Activated CD4-positive, alpha-beta T cell treated with anti-CD3 and anti-CD28 coated beads, Interleukin-2, amount 50 U/mL, for 24 hours (primary cell): ENCODE measurements at regions not wholly inside any gene's neighbourhood (a gene's known extent, or its start where the extent isn't known, plus 50 kb on each side); places are given as distances from the start of the nearest gene placed in this dataset.

Source experiments
- DNase-seq, 2 donors: peaks; one replicate each; pipeline ENCODE4 v3.0.0-alpha.2; 2020; ENCODE audit warnings: low read depth in 1 of 2, low spot score in 1 of 2

DNA sequence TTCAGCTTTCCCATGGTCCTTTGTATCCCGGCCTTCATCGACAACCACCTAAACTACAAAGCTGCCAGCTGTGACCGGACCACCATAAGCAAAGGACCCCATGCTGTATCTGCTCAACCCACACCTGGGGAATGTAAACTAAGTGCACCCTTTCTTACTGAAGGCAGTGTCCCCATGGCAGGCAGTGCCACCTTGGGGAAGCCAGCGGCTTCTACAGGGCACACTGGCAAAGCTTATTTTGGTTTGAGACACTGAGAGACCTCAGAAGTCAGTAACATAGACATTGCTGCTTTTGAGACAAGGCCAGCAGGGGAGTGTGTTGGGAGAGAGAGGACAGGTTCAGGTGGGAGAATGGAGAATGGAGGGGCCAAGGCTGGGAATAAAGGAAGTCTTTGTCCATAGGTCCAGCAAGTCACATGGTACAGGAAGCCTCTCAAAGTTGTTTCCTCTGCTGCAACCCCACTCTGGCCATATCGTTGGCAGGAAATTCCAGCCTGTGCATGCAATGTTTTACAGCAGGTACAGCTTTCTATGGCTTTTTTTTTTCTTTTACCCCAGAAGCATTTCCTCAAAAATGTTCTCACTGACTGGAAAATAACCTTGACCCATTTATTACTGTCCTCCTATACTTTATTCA lies 85.9 kb upstream of the NPVF start:
- no peak for DNase-seq

DNA sequence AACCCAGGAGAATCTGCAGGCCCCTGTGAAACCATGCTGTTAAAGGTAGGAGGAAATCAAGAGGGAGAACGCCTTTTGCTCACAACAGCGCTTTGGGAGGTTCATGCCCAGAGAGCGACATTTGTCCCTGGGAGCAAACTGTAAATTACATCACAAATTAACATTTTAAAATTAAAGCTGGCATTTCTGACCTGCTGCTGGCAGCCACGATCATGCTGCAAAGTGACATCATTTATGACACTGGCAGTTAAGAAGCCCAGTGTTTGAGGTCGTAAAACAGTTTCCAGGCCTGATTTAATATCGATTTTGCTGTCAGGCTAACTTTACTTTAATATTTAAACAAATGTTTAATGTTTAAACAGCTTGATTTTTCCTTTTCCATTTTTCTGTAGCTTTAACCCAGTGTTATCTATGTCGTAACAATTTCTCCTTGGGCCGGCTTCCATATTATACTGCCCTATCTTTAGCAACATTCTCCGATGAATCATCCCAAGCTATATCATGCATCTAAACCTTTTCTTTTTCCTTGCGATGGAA lies 86.5 kb upstream of the NPVF start:
- no peak for DNase-seq

DNA sequence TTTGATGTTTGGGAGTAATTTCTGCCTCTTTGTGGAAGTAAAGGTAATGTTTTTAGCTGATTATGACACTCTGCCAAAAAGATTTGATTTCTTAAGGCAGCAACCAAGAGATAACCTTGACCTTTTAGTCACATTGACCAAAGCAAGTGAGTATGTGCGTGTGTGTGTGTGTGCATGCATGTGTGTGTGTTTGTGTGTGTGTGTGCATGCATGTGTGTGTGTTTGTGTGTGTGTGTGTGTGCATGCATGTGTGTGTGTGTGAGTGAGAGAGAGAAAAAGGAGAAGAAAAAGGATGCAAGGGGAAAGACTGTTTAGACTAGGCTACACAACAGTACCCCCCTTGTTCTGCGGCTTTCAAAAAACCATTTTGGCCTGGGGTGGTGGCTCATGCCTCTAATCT lies 88.1 kb upstream of the NPVF start:
- DNase-seq: no peak

DNA sequence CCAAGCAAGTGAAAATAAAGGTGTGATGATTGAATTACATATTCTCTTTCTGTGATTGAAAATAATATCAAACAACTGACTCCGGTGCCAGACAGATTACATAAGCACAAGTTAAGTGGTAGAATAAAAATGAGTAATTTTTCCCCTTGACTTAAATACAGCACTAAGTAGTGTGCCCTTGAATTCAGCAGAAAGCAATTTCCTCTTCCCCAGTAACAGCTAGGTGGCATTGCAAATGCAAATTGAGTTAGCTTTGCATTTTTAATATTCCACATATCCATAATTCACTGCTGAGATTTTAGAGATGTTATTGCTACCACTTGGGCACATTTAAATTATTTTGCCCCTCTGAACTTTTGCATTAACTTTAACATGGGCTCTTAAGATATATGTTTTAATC lies 89.8 kb upstream of the NPVF start:
- DNase-seq: no peak

DNA sequence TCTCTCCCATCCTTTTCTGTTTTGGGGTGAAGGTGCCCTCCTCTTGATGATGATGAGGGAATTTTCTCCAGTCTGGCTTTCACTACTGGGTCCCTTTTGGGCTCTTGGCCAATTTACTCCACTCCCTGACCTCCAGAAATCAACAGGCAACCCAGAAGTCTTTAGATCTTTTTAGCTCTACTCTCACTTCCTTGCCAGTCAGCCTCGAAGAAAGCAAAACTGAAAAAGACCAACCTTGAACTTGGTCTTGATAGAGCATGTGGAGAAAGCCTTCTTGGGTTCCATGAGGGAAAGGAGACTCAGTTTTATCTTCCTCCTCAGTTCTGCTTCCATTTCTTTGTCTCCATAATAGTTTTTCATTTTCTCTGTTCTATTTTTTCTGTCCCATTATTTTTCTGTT lies 91.4 kb upstream of the NPVF start:
- no peak for DNase-seq

DNA sequence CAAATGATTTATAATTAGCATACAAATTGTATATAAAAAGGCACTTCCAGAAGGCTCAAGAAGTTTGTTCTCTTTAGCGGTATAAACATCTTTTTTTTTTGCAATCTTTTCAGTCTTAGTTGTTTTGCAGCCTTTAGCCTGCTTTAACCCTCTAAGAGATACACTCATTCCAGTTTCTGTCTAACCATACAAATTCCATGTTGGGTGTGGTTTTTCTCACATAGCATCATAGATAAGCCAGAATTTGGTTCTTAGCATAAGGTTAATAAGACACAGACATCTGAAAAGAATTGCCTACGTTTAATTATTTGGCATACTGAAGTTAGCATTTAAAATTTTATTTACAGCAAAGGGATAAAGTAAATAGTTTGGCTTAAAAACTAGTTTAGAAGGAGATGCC lies 92.5 kb upstream of the NPVF start:
- no peak for DNase-seq

DNA sequence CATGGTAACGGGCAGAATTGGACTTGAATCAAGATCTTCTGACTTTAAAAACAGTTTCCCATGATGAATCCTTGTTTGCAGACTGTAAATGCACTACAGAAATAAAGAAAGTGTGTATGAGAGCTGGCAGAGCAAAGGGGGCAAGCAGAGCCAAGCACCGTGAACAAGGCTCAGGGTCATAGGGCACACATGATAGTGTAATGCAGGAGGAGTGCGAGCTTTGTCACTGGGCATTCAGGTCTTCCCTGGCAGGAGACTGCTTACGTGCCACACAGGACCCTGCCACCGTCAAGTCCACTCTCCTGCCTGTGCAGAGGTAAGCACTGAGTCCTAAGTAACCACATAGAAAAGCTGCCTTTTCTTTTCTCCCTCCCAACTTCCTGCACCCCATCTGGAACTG lies 93.1 kb upstream of the NPVF start:
- no peak for DNase-seq

DNA sequence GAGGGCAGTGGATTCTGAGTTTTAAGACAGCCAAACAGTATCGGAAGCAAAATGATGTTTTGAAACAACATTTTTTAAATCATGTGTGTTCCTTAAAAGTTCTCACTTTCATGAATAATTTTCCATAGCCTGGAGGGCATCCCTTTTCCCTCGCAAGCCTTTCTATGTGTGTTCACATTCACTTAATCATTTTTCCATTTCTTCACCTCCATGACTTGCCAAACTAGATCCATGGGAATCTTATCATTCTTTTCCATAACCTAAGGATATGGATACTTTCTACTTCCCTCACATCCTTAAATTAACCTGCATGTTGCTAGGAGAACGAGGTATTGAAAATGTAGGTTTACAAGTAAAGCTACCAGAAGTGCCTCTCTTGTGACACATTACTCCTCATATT lies 94.2 kb upstream of the NPVF start:
- DNase-seq: no peak

DNA sequence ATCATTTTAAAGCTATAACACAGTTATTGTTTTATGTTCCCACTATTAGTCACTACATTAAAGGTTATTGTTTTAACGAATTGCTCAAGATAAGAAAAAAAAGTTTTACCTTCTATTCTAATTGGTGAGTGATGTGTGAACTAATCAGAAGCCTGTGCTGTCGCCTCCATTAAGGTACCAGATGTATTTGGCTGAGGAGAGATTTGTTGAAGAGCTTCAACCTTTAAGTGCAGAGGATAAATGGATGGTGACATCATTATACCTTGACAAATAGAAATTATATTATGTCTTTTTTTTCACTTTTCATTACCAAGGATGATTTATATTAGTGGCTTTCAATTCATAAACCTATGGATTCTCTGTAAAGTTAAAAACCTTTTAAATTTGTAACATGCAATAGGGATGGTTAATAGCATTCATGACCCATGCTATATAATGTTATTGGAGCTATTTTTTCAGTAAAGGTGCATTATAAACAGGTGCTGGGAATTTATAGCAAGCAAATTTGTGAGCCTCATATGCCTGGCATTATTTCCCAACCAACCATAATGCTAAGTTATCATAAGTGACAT lies 97.0 kb upstream of the NPVF start:
- no peak for DNase-seq

DNA sequence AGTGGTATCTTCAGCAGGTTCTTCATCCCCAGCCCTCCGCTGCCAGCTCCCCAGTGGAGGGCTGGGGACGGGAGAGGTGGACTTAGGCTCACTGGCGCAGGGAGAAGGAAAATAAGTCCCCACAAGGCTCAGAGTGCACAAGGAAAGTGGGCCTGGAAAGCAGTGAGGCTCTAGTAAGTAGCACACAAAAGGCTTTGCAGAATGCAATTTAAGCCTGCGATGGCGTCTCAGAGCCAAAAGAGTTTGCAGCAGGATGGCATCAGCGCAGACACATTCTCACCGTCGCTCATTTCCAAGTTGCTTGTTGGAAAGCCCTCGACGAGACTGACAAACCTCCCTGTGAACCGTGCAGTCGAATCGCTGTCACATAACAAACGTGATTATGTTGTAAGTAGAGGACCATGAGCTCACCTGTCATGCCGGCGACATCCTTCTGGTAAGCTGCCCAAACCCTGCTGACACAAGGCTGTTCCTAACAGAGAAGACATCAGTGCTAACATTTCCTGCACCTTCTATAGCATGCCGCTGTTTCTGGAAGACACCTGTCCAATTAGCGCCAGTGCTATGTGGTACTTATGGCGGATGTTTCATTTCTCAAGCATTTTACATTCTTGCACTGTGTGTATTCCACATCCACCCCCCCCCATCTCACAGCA lies 98.3 kb upstream of the NPVF start:
- DNase-seq: no peak

DNA sequence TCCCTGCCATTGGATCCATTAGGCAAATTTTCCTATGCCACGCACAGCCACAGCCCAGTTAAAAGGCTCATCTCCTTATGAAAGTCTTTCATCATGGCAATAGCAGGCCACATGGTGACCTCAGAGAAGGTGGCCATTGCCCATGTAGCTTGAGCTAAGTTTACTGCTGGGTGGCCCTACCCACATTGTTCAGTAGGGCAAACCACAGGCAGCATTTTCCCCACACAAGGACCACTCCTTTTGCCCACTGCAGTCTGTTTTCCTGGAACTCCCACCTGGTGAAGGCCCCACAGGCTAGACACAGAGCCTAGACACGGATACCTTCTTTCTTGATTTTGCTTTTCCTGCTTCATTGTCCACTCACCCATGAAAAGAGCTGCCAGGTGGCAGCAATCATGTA lies 101.5 kb upstream of the NPVF start:
- no peak for DNase-seq

DNA sequence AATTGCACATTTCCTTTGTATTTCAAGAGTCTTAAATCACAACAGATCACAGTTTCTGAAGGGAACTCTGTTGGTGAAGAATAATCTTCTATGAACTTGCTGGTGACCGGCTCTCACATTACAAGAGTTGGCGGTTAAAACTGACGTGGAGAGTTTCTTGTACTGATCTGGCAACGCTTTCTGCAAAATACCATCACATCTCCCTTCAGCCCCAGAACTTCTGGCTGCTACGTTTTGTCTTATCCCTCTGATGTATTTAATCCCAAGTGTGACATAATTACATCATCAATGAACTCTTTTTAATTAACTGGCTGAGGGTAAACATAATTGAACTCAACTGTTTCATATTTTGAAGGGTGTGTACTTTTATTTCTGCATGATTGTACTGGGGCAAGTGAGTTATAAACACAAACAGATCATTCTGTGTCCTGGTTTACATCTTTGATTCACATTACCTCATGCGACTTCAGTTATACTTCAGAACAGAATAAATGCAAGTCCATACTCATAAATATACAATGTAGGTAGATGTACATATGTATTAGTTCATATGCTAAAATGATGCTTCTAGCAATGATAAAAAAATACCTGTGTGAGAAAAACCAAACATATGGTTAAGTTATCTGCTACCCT lies 105.1 kb upstream of the NPVF start:
- no peak for DNase-seq

DNA sequence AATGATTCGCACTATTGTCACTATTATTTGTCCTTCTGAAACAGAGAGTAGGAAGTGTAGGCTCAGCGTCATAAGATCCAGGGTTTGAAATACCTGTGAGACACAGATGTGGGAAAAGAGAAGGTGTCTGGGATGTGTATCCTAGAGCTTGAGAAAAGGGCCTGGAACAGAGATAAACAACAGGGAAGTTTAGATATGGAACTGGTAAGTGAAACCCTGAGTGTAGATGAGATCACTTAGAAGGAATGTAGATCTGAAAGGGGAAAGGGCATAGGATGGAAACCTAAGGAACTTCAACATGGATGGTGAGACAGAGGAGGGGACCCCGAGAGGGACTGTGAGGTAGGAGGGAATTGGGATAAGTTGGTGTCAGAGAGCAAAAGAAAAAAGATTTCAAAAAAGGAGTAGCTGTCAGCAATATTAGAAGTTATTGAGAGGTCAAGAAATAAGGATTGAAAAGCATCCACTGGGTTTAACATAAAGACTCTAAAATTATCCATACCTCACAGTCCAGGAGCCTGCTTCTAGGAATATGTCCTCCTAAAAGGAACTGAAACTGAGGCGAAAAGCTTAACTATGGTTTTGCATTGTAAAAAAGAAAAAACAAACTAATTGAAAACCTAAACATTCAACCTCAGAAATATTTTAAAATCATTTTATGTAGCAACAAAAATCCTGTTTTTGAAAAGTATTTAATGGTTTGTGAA lies 119.2 kb upstream of the NPVF start:
- no peak for DNase-seq

DNA sequence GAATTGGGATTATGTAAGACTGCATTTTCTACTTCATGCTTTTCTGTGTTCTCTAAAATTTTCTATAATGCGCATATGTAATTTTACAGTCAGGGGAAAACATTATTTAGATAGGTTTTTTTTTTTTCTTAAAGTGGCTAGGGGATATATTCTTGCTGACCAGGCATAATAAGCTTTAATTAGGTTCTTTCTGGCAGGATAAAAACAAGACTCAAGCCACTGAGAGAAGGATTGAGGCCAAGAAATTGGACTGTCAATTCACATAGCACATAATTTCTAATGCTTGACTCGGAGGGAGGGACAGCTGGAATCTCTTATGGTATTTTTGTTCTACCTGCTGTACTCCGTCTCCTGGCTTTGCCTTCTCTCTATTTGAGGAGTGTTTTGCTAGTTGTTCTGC lies 119.8 kb upstream of the NPVF start:
- DNase-seq: no peak

DNA sequence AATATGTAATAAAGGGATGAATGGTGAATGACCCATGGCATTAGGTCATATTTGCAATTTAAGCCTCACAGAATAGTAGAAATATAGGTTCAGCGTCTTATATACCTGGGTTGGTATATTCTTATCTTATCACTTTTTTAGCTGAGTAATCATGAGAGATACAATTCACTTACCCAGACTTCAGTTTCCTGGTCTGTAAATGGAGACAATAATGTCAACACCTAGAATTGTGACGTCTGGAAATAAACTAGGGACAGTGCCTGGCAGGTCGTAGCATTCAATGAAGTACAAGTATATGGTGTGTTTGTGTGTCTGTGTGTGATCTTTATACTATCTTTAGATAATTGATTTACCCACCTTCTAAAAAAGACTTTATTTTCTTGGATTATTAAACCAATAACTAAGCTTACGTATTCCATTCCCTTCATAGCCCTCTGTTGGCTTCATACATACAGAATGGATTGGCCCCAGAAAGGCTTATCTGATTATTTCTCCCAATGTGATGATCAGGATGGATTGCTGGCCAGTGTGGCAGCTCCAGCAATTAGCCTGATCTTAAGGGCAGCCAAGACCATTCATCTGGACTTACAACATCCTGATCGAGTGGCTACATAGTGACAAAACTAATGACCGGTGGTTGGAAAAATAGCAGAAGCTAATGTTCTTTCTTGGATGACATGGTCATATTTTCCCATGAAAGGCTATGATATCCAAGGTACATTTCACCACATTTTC lies 121.2 kb upstream of the NPVF start:
- no peak for DNase-seq

DNA sequence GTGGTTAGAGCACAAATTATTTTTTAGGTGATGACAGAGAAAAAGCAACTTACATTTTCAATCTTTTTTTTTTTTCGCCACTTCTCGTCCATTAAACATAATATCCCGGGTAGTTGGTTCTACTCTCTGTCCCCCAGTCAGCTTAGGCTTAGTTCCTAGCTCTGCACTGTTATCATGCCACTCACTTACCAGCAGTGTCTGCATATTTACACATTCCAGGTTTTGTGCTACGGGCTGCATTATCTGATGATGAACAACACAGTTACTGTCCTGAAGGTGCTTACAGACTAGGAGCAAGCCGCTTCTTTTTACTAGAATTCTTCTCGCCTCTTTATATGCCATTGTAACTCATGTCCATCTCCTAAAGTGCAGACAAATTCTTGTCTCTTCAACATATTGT lies 121.8 kb upstream of the NPVF start:
- DNase-seq: no peak

DNA sequence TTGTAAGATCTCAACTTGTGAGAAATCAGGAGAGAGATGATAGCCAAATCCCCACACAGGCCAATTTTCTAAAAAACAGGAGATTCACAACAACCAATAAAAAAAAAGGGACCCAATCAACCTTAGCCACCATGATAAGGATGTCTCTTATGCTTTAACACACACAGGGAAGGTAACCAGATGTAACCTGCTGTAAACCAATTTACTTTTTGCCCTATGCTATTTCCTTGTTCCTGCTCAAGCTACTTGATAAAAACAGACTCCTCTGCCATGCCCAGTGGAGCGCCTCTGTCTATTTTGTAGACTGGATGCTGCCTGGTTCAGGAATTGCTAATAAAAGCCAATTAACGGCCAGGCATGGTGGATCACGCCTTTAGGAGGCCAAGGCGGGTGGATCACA lies 123.5 kb upstream of the NPVF start:
- DNase-seq: no peak

DNA sequence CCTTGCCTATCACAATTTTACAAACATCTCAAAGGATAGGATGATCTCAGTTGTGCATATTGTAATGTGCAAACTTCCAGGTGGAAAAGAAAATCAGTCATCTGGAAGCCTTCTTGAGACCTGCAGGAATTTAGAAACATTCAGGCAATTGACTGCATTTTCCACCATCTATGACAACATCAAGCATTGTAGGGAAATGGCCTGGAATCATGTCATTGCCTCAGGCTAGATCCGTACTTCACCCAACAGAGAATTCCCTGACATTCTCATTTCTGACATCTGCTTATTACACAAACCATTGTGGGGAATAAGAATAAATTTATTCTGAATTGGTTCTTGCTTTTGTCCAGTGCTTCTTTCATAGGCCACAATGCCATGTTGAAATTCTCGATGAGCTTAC lies 124.9 kb upstream of the NPVF start:
- no peak for DNase-seq

DNA sequence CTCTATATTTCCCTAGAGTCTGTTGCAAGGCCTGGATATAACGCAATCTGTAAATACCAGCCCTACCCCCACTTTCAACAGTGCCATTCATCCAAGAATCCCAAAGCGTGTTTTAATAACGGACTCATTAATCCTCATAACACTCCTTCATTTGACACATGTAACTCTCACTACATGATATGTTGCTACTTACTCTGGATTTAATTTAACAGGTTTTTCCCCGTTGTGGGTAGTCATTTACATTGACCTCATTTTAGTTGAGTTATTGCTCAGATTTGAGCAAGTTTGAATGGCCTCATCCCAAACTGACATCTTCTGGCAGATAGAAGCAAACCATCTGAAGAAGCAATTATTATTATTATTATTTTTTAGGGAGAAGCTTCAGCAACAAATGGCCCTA lies 125.4 kb upstream of the NPVF start:
- no peak for DNase-seq

DNA sequence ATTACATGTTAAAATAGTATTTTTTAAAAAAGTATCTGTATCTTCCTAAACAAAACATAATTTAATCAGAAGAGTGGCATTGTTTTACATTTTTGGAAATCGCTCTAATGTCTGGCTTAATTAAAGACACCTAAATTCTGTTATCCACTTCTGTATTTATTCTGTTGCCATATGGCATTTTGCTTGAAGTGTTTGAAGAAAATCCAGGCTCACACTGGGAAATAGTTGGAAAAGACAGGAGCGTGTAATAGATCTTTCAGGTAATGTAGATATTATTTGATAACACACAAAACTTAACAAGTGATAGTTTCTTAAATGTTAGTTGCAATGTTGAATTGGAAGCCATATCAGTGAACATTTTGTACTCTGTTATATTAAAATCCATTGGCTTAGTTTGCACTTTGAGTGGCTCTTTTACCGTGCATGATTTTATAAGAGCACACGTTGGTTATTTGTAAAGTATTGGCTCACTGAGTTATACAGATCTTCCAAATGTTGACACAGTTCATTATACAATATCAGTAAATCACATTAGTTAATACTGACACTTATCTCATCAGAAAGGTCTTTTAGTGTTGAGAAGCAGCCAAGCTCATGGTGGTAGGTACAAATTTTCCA lies 128.4 kb upstream of the NPVF start:
- no peak for DNase-seq

DNA sequence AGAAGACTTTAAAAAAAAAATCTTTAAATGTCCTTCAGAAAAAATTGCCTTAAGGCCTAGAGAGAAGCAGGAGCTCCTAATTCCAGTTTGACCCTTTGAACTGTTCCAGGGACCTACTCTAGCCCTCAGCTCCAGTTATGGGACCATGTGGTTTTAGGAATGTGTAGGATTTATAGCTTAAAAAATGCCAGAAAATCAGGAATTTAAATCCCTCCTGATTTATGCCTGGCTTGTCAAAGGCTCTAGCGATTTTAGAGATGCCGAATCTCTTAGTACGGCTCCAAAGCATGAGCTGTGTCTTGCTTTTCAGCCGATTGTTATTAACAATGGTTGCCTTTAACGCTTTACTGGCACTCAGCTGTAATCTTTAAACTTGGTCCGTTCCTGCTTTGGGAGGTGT lies 130.6 kb upstream of the NPVF start:
- no peak for DNase-seq
